LoVo (cell line): ENCODE measurements at regions not wholly inside any gene's neighbourhood (a gene's known extent, or its start where the extent isn't known, plus 50 kb on each side); places are given as distances from the start of the nearest gene placed in this dataset.

Source experiments
- DNase-seq: peaks from one replicate; pipeline ENCODE4 v3.0.0-alpha.2; 2016; ENCODE audit warnings: low spot score

DNA sequence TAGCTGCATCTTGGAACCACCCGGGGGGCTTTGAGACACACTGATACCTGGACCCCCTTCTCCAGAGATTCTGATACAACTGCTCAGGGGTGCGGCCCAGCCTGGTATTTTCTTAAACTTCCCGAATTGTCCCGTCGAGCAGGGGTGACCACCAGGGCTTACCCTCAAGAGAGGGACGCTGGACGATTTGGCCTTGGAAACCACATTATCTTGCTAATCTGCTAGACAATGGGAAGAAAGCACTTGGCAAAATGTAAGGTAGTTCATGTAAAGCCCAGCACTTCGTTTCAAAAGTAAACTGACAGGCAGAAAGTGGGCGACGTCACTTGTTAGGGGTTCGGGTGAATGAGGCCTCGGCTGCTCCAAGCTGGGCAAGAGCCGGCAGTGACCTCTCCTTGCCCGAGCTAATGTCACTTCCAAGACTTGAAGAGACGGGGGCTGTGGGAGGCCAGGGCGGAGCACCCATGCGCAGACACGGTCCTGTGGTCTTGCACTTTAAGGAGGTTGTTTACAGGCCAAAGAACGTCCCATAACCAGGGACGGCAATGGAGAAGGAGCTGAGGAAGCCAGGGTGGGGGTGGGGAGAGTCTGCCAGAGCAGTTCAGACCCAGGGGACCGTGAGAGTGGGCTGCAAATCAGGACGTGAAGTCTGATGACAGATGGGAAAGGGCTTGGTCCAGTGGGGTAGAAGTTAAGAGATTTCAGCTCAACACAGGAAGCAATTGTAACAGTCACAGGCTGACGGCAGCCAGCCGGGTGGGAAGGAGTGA lies 152.7 kb upstream of the GSE1 start:
- DNase-seq = no peak

DNA sequence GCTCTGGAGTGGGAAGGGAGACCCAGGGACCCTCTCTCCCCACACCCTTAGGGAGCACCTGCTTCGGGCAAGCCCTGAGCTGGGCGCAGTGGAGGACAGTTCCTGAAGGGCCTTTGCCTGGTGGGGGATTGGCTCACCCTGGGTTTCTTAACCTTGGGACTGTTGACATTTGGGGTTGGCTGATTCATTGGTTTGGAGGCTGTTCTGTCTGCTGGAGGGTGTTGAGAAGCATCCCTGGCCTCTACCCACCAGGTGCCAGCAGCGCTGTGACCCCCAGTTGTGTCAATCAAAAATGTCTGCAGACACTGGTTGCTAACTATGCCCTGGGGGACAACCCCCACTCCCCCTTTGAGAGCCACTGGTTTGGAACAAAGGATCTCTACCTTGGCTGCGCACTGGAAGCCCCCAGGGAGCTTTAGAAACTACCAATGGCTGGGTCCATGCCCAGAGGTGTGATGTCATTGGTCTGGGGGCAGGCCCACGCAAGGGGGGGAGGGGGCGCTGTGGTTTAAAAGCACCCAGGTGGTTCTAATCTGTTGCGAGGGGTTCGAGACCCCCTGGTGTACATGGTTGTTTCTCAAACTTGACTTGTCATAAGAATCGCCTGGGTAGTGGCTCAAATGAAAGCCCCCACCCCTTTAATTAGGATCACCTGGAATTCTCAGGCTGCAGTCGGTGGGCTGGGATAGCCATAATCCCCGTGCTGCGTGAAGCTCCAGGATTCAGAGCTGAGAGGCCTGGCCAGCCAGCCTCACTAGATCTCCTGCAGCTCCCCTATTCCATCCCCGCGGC lies 151.9 kb upstream of the GSE1 start:
- no peak for DNase-seq

GRCh38 chr16:85461814-85462713 lies 151.1 kb upstream of the GSE1 start:
- no peak for DNase-seq

DNA sequence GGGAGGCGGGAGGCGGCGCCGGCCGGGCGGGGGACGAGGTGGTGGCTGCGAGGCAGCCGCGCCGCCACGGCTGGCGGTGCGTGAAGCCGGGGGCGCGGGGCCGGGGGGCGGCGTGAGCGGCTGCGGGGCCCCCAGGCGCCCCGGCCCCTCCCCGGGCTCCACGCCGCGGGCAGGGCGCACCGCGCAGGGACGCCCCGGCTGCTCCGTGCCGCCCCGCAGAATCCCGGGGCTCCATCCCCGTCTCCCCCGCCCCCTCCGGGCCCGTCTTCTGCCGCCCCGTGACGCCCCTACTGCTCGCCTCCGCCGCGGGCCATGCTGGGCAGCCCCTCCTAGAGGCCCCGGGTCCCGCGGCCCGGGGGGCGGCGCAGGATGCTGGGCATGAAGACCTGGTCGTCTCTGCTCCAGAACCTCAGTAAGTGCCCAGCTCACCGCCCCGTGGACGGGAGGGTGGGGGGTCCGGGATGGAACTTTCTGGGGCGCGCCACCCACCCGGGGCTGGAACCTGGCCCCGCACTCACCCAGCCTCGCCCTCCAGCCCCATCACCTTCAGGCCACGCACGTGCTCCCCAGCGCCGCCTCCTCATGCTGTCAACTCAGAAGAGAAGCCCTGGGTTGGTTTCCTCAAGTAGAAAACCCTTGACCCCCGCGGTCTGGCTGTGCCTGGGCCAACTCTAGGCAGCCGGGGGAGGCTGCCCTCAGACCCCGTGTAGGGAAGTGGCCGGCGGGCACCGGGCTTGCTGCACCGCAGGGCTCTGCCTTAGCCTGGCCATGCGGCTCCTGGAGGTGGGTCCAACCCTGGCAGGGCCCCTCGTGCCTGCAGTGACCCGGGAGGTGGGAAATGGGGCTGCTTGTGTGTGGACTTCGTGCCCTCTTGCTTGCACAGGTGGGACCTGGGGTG lies 150.2 kb upstream of the GSE1 start:
- DNase-seq = no peak

DNA sequence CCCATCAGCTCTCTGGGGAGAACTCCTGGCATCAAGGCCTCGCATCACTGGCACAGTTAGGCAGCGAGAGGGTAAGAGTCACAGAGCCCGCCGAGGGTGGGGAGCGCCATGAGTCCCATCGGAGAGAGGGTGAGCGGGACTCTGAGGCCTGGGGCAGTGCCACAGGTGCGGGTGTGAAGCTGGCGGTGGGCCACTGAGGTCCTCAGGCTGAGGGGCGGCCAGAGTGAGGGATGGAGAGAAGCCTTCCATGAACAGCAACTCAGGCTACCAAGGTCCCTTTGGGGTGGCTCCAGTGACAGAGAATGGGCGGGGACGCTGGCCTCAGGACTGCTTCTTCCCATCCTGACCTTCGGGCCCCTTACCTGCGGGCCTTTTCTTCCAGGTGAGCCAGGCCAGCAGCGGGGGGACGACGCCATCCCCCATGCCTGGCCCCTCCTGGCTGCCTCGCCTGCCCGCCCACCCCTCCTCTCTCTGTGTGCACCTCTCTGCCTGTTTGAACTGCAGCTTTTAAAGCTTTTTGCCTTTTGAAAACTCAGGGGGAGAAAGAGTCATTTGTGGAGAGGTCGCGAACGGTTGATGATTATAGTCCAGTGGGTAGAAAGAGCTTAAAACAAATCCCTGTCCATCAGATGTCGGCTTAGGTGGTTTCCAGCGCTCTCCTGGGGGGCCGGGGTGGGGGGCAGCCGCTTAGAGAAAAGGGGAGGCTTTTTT lies 149.3 kb upstream of the GSE1 start:
- no peak for DNase-seq

- no peak for DNase-seq
Measured at GRCh38 chr16:85464383-85465305, 148.5 kb upstream of the GSE1 start.

GRCh38 chr16:85465328-85466303 lies 147.5 kb upstream of the GSE1 start:
- no peak for DNase-seq

DNA sequence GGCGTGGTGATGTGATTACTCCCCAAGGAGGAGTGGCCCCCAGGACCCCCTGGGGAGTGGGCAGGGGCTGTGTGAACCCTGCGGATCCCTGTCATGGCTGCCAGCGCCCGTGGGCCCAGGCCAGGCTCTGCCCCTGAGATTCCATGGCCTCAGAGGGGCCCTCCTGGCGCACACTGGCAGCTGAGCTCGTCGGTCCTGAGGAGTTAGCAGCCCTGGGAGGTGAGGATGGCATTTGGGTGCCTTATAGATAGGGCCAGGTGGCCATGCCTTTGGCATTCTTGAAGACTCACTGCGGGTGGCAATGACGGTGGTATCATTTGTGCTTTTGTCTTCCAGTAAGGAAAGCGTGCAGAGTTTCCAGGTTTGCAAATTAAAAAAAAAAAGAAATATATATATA lies 146.8 kb upstream of the GSE1 start:
- no peak for DNase-seq

- no peak for DNase-seq
Measured at GRCh38 chr16:85466989-85467388, 146.1 kb upstream of the GSE1 start.

DNA sequence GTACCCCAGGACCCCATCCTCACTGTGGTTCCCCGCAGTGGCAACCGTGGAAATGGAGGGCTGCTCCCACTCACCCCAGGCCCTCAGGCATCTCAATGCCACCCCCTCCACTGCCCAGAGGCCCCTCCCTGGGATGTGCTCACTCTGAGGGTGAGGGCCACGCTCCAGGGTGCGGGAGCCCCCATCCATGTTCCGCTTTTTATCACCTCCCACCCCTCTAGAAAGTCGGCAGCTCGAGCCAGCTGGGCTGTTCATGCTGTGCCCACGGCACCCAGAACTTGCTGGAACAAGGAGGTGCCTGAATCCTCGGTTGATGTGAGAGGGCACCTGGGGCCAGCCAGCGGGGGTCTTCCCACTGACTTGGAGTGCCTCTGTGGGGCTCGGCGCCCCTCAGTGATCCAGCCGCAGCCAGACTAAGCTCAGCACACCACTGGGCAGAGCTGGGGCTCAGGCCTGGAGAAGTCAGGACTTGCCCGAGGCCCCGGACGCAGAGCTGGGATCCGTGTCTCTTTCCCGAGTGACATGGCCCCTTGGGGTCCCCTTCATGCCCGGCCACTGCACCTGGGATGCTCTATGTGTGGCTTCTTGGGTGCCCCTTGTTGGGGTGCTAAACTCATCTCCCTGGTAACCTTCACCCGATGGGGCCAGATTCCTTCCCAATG lies 143.1 kb upstream of the GSE1 start:
- no peak for DNase-seq

DNA sequence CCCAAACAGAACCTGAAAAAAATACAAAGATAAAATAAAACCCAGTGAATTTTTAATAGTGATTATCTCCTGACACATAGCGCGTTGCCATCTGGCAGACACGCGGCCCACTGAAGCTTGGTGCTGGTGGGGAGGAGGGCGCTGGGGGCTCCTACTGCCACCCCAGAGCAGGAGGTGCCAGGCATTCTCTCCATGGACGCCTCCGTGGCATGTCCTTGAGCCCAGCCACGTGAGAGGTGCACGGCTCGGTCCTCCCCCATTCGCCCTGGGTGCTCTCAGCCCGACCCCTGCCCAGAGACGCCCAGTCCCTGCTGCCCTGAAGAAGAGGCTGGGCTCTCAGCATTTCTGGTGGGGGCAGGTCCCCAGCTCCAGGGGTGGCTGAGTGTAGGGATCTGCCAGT lies 142.2 kb upstream of the GSE1 start:
- DNase-seq = no peak

DNA sequence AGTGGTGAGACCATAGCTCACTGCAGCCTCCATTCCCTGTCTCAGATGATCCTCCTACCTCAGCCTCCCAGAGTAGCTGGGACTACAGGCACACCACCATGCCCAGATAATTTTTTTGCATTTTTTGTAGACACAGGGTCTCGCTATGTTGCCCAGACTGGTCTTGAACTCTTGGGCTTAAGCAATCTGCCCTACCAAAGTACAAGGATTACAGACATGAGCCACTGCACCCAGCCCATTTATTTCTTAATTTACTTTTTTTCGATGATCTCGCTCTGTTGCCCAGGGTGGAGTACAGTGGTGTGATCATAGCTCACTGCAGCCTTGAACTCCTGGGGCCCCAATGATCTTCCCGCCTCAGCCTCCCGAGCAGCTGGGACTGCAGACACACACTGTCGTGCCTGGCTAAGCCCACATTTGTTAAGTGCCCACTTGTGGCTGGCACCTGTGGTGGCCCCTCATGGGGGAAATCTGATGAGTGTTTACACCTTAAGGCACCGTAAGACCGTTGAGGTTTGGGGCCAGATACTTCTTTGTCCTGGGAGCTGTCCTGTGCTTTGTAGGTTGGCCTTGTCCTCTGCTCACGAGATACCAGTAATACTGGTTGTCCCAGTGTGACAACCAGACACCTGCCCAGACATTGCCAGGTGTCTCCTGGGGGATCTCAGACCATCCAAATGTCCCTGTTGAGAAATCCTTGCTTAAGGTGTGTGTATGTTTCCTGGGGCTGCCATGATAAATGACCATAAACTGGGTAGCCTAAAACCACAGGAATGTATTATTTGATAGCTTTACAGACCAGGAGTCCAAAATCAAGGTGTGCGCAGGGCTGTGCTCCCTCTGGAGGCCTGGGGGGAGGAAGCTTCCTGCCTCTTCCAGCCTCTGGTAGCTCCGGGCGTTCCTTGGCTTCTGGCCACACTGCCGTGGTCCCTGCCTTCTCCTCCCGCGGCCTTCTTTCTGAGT lies 141.4 kb upstream of the GSE1 start:
- DNase-seq = peak; percentile 48

DNA sequence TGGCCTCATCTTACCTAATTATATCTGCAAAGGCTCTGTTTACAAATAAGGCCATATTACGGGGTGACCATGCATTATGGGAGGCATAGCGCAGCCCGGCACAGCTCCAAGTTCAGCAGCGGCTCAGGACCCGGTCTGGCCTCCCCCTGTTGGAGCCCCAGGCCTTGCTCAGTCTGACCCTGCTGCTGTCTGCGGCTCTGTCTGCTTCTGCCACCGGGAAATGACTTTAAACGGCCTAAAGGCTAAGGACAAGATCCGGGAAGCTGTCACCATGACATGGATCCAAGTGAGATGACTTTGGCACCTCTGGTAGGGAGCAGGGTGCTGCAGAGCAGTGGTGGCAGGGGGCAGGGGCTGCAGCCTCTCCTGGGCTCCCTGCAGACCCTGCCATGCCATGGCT lies 140.6 kb upstream of the GSE1 start:
- no peak for DNase-seq

- no peak for DNase-seq
Measured at GRCh38 chr16:85473323-85473722, 139.8 kb upstream of the GSE1 start.

- no peak for DNase-seq
Measured at GRCh38 chr16:85473909-85474620, 139.1 kb upstream of the GSE1 start.

GRCh38 chr16:85474621-85475217 lies 138.4 kb upstream of the GSE1 start:
- no peak for DNase-seq
